ENCODE measurements at regions not wholly inside any gene's neighbourhood (a gene's known extent, or its start where the extent isn't known, plus 50 kb on each side); places are given as distances from the start of the nearest gene placed in this dataset.

GRCh38 chr18:64546451-64546850, 397.6 kb upstream of the LINC00305 start:
- Histone ChIP-seq H3K27ac (no peak overlapping the region), H3K4me3 (no peak overlapping the region)

- Histone ChIP-seq H3K4me3 (no peak overlapping the region), H3K27ac (no peak overlapping the region)
These were observed 391.0 kb upstream of the LINC00305 start for GRCh38 chr18:64539847-64540246.

GRCh38 chr18:64528646-64529045, 379.8 kb upstream of the LINC00305 start:
- Histone ChIP-seq H3K27ac (no peak overlapping the region), H3K4me3 (no peak overlapping the region)

GRCh38 chr18:64519201-64519600, 370.3 kb upstream of the LINC00305 start:
- Histone ChIP-seq H3K4me3 (no peak overlapping the region), H3K27ac (no peak overlapping the region)

GRCh38 chr18:64518191-64518590, 369.3 kb upstream of the LINC00305 start:
- H3K27ac ChIP-seq = no peak overlapping the region
- H3K4me3 ChIP-seq = no peak overlapping the region

- H3K27ac ChIP-seq = no peak overlapping the region
- H3K4me3 ChIP-seq = no peak overlapping the region
These were observed 364.5 kb upstream of the LINC00305 start for GRCh38 chr18:64513401-64513800.

- Histone ChIP-seq H3K27ac (no peak overlapping the region), H3K4me3 (no peak overlapping the region)
These were observed 341.3 kb upstream of the LINC00305 start for GRCh38 chr18:64490207-64490606.

- no peak overlapping the region for H3K4me3 ChIP-seq
- H3K27ac ChIP-seq = no peak overlapping the region
These were observed 339.8 kb upstream of the LINC00305 start for GRCh38 chr18:64488698-64489097.

GRCh38 chr18:64474773-64475172, 325.9 kb upstream of the LINC00305 start:
- Histone ChIP-seq H3K4me3 (no peak overlapping the region), H3K27ac (no peak overlapping the region)

GRCh38 chr18:64474255-64474654, 325.4 kb upstream of the LINC00305 start:
- Histone ChIP-seq H3K4me3 (no peak overlapping the region), H3K27ac (no peak overlapping the region)

GRCh38 chr18:64449434-64449833, 300.5 kb upstream of the LINC00305 start:
- no peak overlapping the region for H3K4me3 ChIP-seq
- no peak overlapping the region for H3K27ac ChIP-seq

- Histone ChIP-seq H3K4me3 (no peak overlapping the region), H3K27ac (no peak overlapping the region)
These were observed 295.9 kb upstream of the LINC00305 start for GRCh38 chr18:64444819-64445218.

- H3K4me3 ChIP-seq = no peak overlapping the region
- H3K27ac ChIP-seq = no peak overlapping the region
These were observed 289.3 kb upstream of the LINC00305 start for GRCh38 chr18:64438178-64438577.

GRCh38 chr18:64436111-64436510, 287.2 kb upstream of the LINC00305 start:
- H3K4me3 ChIP-seq = no peak overlapping the region
- H3K27ac ChIP-seq = no peak overlapping the region

GRCh38 chr18:64419156-64419555, 270.3 kb upstream of the LINC00305 start:
- no peak overlapping the region for H3K4me3 ChIP-seq
- no peak overlapping the region for H3K27ac ChIP-seq

- Histone ChIP-seq H3K4me3 (no peak overlapping the region), H3K27ac (no peak overlapping the region)
These were observed 268.1 kb upstream of the LINC00305 start for GRCh38 chr18:64416990-64417389.

- H3K4me3 ChIP-seq = no peak overlapping the region
- H3K27ac ChIP-seq = no peak overlapping the region
These were observed 266.3 kb upstream of the LINC00305 start for GRCh38 chr18:64415218-64415617.

- Histone ChIP-seq H3K27ac (no peak overlapping the region), H3K4me3 (no peak overlapping the region)
These were observed 261.8 kb upstream of the LINC00305 start for GRCh38 chr18:64410685-64411084.

- Histone ChIP-seq H3K4me3 (no peak overlapping the region), H3K27ac (no peak overlapping the region)
These were observed 260.6 kb upstream of the LINC00305 start for GRCh38 chr18:64409511-64409910.

GRCh38 chr18:64407606-64408005, 258.7 kb upstream of the LINC00305 start:
- Histone ChIP-seq H3K4me3 (no peak overlapping the region), H3K27ac (no peak overlapping the region)

- no peak overlapping the region for H3K27ac ChIP-seq
- H3K4me3 ChIP-seq = no peak overlapping the region
These were observed 256.3 kb upstream of the LINC00305 start for GRCh38 chr18:64405161-64405560.

- H3K27ac ChIP-seq = no peak overlapping the region
- no peak overlapping the region for H3K4me3 ChIP-seq
These were observed 255.1 kb upstream of the LINC00305 start for GRCh38 chr18:64403784-64404503.

All from skin epidermis (tissue), 12 donors.